ENCODE measurements at regions not wholly inside any gene's neighbourhood (a gene's known extent, or its start where the extent isn't known, plus 50 kb on each side); places are given as distances from the start of the nearest gene placed in this dataset.

DNA sequence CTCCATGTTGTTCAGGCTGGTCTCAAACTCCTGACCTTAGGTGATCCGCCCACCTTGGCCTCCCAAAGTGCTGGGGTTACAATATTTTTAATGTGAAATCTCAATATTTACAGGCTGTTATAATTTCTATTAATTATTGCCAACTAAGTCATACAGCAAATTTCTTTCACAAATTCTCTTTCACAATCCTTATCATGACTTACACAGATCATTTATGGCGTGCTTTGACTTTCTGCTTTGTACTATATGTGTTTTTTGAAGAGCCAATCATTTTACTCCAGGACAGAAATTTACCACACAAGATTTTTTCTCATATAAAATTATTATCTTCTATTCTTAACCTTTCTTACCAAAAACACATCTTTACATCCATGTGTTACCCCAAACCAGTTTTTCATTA is 1729.9 kb downstream of the NCAM2 start:
- Mint-ChIP-seq H3K27me3 (no peaks in the 10 kb centered on the region), H3K9me3 (no peaks in the 10 kb centered on the region), H3K36me3 (no peaks in the 10 kb centered on the region), H3K4me3 (no peak overlapping the region), H3K27ac (no peak overlapping the region), H3K4me1 (ENCODE audit: unreplicated experiment) (no peaks in the 10 kb centered on the region)
- TF ChIP-seq, protein P1, sequence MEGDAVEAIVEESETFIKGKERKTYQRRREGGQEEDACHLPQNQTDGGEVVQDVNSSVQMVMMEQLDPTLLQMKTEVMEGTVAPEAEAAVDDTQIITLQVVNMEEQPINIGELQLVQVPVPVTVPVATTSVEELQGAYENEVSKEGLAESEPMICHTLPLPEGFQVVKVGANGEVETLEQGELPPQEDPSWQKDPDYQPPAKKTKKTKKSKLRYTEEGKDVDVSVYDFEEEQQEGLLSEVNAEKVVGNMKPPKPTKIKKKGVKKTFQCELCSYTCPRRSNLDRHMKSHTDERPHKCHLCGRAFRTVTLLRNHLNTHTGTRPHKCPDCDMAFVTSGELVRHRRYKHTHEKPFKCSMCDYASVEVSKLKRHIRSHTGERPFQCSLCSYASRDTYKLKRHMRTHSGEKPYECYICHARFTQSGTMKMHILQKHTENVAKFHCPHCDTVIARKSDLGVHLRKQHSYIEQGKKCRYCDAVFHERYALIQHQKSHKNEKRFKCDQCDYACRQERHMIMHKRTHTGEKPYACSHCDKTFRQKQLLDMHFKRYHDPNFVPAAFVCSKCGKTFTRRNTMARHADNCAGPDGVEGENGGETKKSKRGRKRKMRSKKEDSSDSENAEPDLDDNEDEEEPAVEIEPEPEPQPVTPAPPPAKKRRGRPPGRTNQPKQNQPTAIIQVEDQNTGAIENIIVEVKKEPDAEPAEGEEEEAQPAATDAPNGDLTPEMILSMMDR (conservative IDR thresholded peaks at IDR 0.05): no peak
- DNase-seq (ENCODE audit: extremely low spot score, unreplicated experiment): no peak

DNA sequence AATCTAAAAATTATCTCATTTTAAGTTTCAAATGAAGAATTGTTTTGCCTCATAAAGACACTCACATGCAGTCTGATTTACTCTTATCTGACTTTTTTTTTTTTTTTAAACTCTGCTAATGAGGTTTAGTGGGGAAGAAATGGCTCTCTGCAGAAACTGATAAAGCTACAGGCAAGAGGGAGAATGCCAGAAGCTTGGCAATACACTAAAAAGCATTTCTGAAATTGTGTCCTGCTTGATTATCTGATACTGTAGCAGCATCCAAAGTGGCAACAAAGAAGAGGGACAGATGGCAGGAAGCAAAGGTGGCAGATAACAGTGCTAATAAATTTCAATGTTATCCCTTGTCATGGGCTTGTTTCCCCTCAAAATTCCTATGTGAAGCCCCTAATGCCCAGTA is 1744.9 kb downstream of the NCAM2 start:
- no peak overlapping the region for H3K4me3 Mint-ChIP-seq
- no peaks in the 10 kb centered on the region for H3K27me3 Mint-ChIP-seq
- TF ChIP-seq, protein P1 (conservative IDR thresholded peaks at IDR 0.05): no peak
- H3K36me3 Mint-ChIP-seq: no peaks in the 10 kb centered on the region
- no peak overlapping the region for H3K27ac Mint-ChIP-seq
- no peak for DNase-seq (ENCODE audit: extremely low spot score, unreplicated experiment)
- H3K9me3 Mint-ChIP-seq: no peaks in the 10 kb centered on the region
- H3K4me1 Mint-ChIP-seq (ENCODE audit: unreplicated experiment): no peaks in the 10 kb centered on the region

DNA sequence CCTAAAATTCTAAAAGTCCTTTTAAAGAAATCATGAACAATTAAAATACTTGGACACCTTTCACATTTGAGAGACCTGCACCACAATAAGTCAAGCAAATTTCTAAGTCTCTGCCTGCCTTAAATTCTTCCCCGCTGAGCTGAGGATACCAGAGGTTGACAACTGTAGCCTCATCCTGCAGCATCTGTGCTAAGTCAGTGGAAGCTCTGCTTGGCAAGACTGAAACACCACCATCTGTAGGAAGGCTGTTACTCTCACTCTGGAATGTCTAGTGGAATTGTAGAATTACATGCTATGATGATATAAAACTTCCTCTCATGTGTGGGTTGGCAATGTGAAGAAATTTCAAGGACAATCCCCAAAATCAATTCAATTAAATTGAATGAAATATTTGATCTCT is 1756.5 kb downstream of the NCAM2 start:
- H3K27me3 Mint-ChIP-seq: no peaks in the 10 kb centered on the region
- no peaks in the 10 kb centered on the region for H3K36me3 Mint-ChIP-seq
- H3K9me3 Mint-ChIP-seq: no peaks in the 10 kb centered on the region
- no peaks in the 10 kb centered on the region for H3K4me1 Mint-ChIP-seq (ENCODE audit: unreplicated experiment)
- TF ChIP-seq, protein P1 (conservative IDR thresholded peaks at IDR 0.05): no peak
- H3K4me3 Mint-ChIP-seq: no peak overlapping the region
- H3K27ac Mint-ChIP-seq: no peak overlapping the region
- no peak for DNase-seq (ENCODE audit: extremely low spot score, unreplicated experiment)

DNA sequence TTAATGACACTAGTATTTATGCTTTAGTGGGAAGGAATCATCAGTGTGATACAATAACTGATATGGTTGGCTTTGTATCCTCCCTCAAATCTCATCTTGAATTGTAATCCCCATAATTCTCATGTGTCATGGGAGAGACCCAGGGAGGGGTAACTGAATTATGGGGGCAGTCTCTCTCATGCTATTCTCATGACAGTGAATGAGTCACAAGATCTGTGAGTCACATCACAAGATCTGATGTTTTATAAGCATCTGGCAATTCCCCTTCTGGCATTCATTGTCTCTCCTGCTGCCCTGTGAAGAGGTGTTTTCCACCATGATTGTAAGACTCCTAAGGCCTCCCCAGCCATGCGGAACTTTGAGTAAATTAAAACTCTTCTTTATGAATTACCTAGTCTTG is 1760.3 kb downstream of the NCAM2 start:
- TF ChIP-seq, protein P1 (conservative IDR thresholded peaks at IDR 0.05): no peak
- no peak for DNase-seq (ENCODE audit: extremely low spot score, unreplicated experiment)
- no peaks in the 10 kb centered on the region for H3K27me3 Mint-ChIP-seq
- no peaks in the 10 kb centered on the region for H3K4me1 Mint-ChIP-seq (ENCODE audit: unreplicated experiment)
- H3K9me3 Mint-ChIP-seq: no peaks in the 10 kb centered on the region
- H3K36me3 Mint-ChIP-seq: no peaks in the 10 kb centered on the region
- H3K4me3 Mint-ChIP-seq: no peak overlapping the region
- no peak overlapping the region for H3K27ac Mint-ChIP-seq

DNA sequence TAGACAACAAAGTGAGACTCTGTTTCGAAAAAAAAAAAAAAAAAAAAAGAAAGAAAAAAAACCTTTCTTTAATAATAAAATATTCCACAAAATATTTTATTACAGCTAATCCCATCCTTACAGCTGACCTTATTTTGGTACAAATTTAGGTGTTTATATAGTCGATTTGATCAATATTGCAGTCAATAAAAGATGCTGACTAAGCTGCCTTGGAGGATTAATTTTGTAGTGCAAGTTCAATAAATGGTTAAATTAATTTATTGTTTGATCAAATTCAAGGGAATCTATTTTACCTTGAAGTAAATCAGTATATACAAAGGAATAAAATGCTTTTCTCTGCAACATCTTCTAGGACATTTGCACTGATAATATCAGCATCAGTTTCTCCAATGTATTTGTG is 1764.3 kb downstream of the NCAM2 start:
- no peaks in the 10 kb centered on the region for H3K36me3 Mint-ChIP-seq
- DNase-seq (ENCODE audit: extremely low spot score, unreplicated experiment): no peak
- no peaks in the 10 kb centered on the region for H3K27me3 Mint-ChIP-seq
- TF ChIP-seq, protein P1 (conservative IDR thresholded peaks at IDR 0.05): no peak
- no peaks in the 10 kb centered on the region for H3K9me3 Mint-ChIP-seq
- no peaks in the 10 kb centered on the region for H3K4me1 Mint-ChIP-seq (ENCODE audit: unreplicated experiment)
- H3K4me3 Mint-ChIP-seq: no peak overlapping the region
- H3K27ac Mint-ChIP-seq: no peak overlapping the region

DNA sequence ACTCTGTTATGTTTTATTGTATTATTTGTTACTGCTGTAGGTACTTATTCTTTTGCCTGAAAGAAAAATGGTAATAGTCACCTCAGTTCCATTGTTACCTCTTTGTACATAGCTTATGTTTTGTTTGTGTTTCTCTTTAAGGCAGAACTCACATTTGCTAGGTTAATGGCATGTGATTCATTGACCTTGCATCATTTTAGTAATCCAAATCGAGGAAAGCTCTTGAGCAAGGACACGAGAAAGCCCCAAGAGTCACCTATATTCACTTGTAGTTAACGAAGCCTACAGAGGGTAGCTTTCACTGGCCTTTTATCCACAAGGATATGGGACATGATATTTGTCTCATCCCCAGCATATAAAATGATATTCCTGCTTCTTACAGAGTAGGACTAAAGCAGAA is 1765.2 kb downstream of the NCAM2 start:
- no peaks in the 10 kb centered on the region for H3K27me3 Mint-ChIP-seq
- H3K4me3 Mint-ChIP-seq: no peak overlapping the region
- H3K4me1 Mint-ChIP-seq (ENCODE audit: unreplicated experiment): no peaks in the 10 kb centered on the region
- TF ChIP-seq, protein P1 (conservative IDR thresholded peaks at IDR 0.05): no peak
- no peaks in the 10 kb centered on the region for H3K9me3 Mint-ChIP-seq
- no peak overlapping the region for H3K27ac Mint-ChIP-seq
- H3K36me3 Mint-ChIP-seq: no peaks in the 10 kb centered on the region
- DNase-seq (ENCODE audit: extremely low spot score, unreplicated experiment): no peak

Measured in type B pancreatic cell (in vitro differentiated cells).